HCT116 (cell line): ENCODE measurements at regions not wholly inside any gene's neighbourhood (a gene's known extent, or its start where the extent isn't known, plus 50 kb on each side); places are given as distances from the start of the nearest gene placed in this dataset.
"Not testable (repeated sequence)": the region's sequence is repeated elsewhere in the genome, so short reads cannot be mapped to it uniquely, and the experiment has no call there.

Experiments
- CTCF ChIP-seq, 3 experiments: fragments of 200-600 bp in 1 of 3; sonication (generic) in 1 of 3; IDR thresholded peaks in 2 of 3; conservative IDR thresholded peaks in 1 of 3; 2 replicates each; pipeline ENCODE4 v1.5.1; 2012 to 2017; ENCODE audit warnings: low read depth in 2 of 3, low read length in 2 of 3, antibody characterized with exemption in 1 of 3, borderline replicate concordance in 1 of 3, control low read depth in 1 of 3, mild to moderate bottlenecking in 1 of 3, mixed read lengths in 1 of 3, mixed run types in 1 of 3, moderate library complexity in 1 of 3; ENCODE audit not compliant: insufficient read depth in 1 of 3
- EZH2 ChIP-seq: fragments of 200-600 bp; sonication (generic); IDR thresholded peaks from 2 replicates; pipeline ENCODE4 v1.6.1; 2017; ENCODE audit warnings: antibody characterized with exemption, mixed run types
- EZH2phosphoT487 ChIP-seq: fragments of 200-600 bp; IDR thresholded peaks from 2 replicates; pipeline ENCODE4 v1.6.1; 2018; ENCODE audit warnings: antibody characterized with exemption, borderline replicate concordance
- POLR2AphosphoS5 ChIP-seq: IDR thresholded peaks from 2 replicates; pipeline ENCODE4 v1.6.1; 2011; ENCODE audit warnings: mild to moderate bottlenecking, low read depth, low read length, moderate library complexity
- SP1 ChIP-seq: IDR thresholded peaks from 2 replicates; pipeline ENCODE4 v1.6.1; 2012; ENCODE audit warnings: low read depth
- ZBTB33 ChIP-seq: IDR thresholded peaks from 2 replicates; pipeline ENCODE4 v1.6.1; 2011; ENCODE audit warnings: mild to moderate bottlenecking, low read length, moderate library complexity; ENCODE audit not compliant: insufficient replicate concordance; ENCODE audit errors: extremely low read depth

- not testable (repeated sequence) for TF ChIP-seq CTCF (IDR thresholded peaks at IDR 0.05 in 2 of 3, conservative IDR thresholded peaks at IDR 0.05 in 1 of 3; ENCODE audit: borderline replicate concordance in 1 of 3, insufficient read depth in 1 of 3, low read depth in 2 of 3, low read length in 2 of 3); EZH2; ZBTB33; POLR2AphosphoS5; EZH2phosphoT487; SP1
Measured at GRCh38 chr9:135411605-135412004, 68.0 kb upstream of the PPP1R26 start.
